ENCODE measurements at regions not wholly inside any gene's neighbourhood (a gene's known extent, or its start where the extent isn't known, plus 50 kb on each side); places are given as distances from the start of the nearest gene placed in this dataset.

- POLR2A ChIA-PET = interaction anchor here (0.6 kb wide), 1 partner anchor 773 kb away, joined by 3 read pairs; no protein-coding TSS in a partner anchor
- no peaks in the 10 kb centered on the region for H3K9me3 ChIP-seq (ENCODE audit: control insufficient read depth, insufficient read depth, low read depth, low read length)
- H3K27ac ChIP-seq (ENCODE audit: extremely low read depth, low read depth, low read length) = no peak overlapping the region
- no peaks in the 10 kb centered on the region for H3K4me1 ChIP-seq (ENCODE audit: control insufficient read depth, insufficient read depth, low read length)
- no peaks in the 10 kb centered on the region for H3K36me3 ChIP-seq (ENCODE audit: control insufficient read depth in 2 of 2, insufficient read depth in 1 of 2, low read length in 2 of 2)
- CTCF ChIA-PET = no interaction called here
- TF ChIP-seq ZNF513 (tag by site-specific recombination; IDR thresholded peaks at IDR 0.05) (no peak), SP3 (tag by site-specific recombination; IDR thresholded peaks at IDR 0.05) (no peak), ZNF394 (tag by site-specific recombination; IDR thresholded peaks at IDR 0.05; ENCODE audit: borderline replicate concordance) (no peak), ZNF514 (tag by site-specific recombination; IDR thresholded peaks at IDR 0.05) (no peak), ZNF174 (tag by site-specific recombination; IDR thresholded peaks at IDR 0.05) (no peak), TCF7L2 (IDR thresholded peaks at IDR 0.05; ENCODE audit: borderline replicate concordance, low read depth, low read length) (no peak), ZNF302 (tag by site-specific recombination; IDR thresholded peaks at IDR 0.05; ENCODE audit: low read depth) (no peak), ZNF16 (tag by site-specific recombination; IDR thresholded peaks at IDR 0.05; ENCODE audit: low read depth) (no peak), ZNF610 (tag by site-specific recombination; IDR thresholded peaks at IDR 0.05; ENCODE audit: borderline replicate concordance) (no peak), ZNF529 (tag by site-specific recombination; IDR thresholded peaks at IDR 0.05; ENCODE audit: insufficient replicate concordance) (no peak), ZNF214 (tag by site-specific recombination; IDR thresholded peaks at IDR 0.05; ENCODE audit: borderline replicate concordance) (no peak), ZBTB26 (tag by site-specific recombination; optimal IDR thresholded peaks at IDR 0.05) (no peak), ZNF26 (tag by site-specific recombination; IDR thresholded peaks at IDR 0.05) (no peak), ZBTB7A (tag by site-specific recombination; IDR thresholded peaks at IDR 0.05; ENCODE audit: low read depth) (no peak), KLF16 (tag by site-specific recombination; IDR thresholded peaks at IDR 0.05) (no peak), ZFP3 (tag by site-specific recombination; IDR thresholded peaks at IDR 0.05; ENCODE audit: low read depth) (no peak), KLF10 (tag by site-specific recombination; IDR thresholded peaks at IDR 0.05) (no peak), ZNF148 (tag by site-specific recombination; IDR thresholded peaks at IDR 0.05; ENCODE audit: borderline replicate concordance) (no peak), PRDM4 (tag by site-specific recombination; IDR thresholded peaks at IDR 0.05) (no peak), ZNF654 (tag by site-specific recombination; IDR thresholded peaks at IDR 0.05; ENCODE audit: low read depth) (no peak)
- H3K4me3 ChIP-seq (ENCODE audit: low read depth, low read length) = no peak overlapping the region
Measured at GRCh38 chr2:234816056-234816455, 135.8 kb upstream of the SH3BP4 start.

Data from HEK293 (cell line).